ENCODE measurements at regions not wholly inside any gene's neighbourhood (a gene's known extent, or its start where the extent isn't known, plus 50 kb on each side); places are given as distances from the start of the nearest gene placed in this dataset.

DNA sequence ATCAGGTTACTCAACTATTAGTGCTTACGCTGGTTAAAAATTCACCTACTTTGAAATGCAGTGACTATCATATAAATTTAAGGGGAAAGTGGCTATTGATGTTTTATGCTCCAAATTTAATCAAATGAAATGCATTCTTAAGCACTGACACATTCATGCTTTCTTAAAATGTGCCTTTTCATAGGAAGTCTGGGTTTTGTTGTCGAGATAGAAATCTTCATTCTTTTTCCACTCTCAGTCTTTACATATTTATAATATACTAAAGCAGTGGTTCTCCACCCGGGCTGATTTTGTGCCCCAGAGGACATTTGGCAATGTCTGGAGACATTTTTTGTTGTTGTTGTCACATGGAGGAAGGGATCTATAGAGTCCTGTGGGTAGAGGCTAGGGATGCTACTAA is 167.9 kb downstream of the PAX3 start:
- Histone ChIP-seq H3K4me3 (no peak overlapping the region), H3K36me3 (no peaks in the 10 kb centered on the region), H3K27ac (no peak overlapping the region), H3K27me3 (no peaks in the 10 kb centered on the region), H3K9me3 (no peaks in the 10 kb centered on the region), H3K4me1 (no peaks in the 10 kb centered on the region)
- intact Hi-C loops (cut with DNase I): no loop called here
- DNase-seq (ENCODE audit: extremely low spot score in 2 of 2): no peak
- TF ChIP-seq POLR2A (IDR thresholded peaks at IDR 0.05) (no peak), POLR2AphosphoS5 (IDR thresholded peaks at IDR 0.05; ENCODE audit: insufficient read depth in 1 of 2, low read depth in 1 of 2) (no peak), CTCF (IDR thresholded peaks at IDR 0.05) (no peak)

DNA sequence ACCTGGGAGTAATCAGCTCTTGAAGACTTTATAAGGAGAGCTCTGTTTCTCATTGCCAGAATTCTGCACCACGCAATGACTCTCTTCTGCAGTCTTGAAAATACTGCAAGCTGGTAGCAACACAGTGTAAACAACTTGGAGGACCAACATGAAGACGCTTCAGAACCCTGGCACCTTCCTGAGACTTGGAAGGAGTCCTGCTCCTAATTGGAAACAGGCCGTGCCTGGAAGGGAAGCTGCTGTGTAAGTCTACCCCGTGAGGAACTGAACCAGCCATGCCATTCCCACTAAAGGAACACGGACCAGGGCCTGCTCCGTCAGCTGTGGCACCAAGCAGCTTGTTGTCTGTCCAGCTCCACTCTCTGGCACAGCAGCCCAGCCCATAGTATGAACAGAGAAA is 171.1 kb downstream of the PAX3 start:
- no peaks in the 10 kb centered on the region for H3K9me3 ChIP-seq
- no peaks in the 10 kb centered on the region for H3K27me3 ChIP-seq
- H3K4me1 ChIP-seq: no peaks in the 10 kb centered on the region
- no peak for DNase-seq (ENCODE audit: extremely low spot score in 2 of 2)
- no peak overlapping the region for H3K4me3 ChIP-seq
- TF ChIP-seq CTCF (IDR thresholded peaks at IDR 0.05): no peak
- no peak for TF ChIP-seq POLR2AphosphoS5 (IDR thresholded peaks at IDR 0.05; ENCODE audit: insufficient read depth in 1 of 2, low read depth in 1 of 2)
- H3K27ac ChIP-seq: no peak overlapping the region
- intact Hi-C loops (cut with DNase I): no loop called here
- no peaks in the 10 kb centered on the region for H3K36me3 ChIP-seq

- Histone ChIP-seq H3K4me1 (no peaks in the 10 kb centered on the region), H3K36me3 (no peaks in the 10 kb centered on the region), H3K9me3 (no peaks in the 10 kb centered on the region), H3K27ac (no peak overlapping the region), H3K4me3 (no peak overlapping the region), H3K27me3 (no peaks in the 10 kb centered on the region)
- DNase-seq (ENCODE audit: extremely low spot score in 2 of 2): no peak
- intact Hi-C loops (cut with DNase I): no loop called here
- TF ChIP-seq POLR2AphosphoS5 (IDR thresholded peaks at IDR 0.05; ENCODE audit: insufficient read depth in 1 of 2, low read depth in 1 of 2) (no peak), CTCF (IDR thresholded peaks at IDR 0.05) (no peak), POLR2A (IDR thresholded peaks at IDR 0.05) (no peak)
These were observed 177.9 kb downstream of the PAX3 start for GRCh38 chr2:222120933-222121332.

GRCh38 chr2:222115296-222115695 is 183.5 kb downstream of the PAX3 start:
- DNase-seq (ENCODE audit: extremely low spot score in 2 of 2): no peak
- Histone ChIP-seq H3K27ac (no peak overlapping the region), H3K27me3 (no peaks in the 10 kb centered on the region), H3K36me3 (no peaks in the 10 kb centered on the region), H3K9me3 (no peaks in the 10 kb centered on the region), H3K4me3 (no peak overlapping the region), H3K4me1 (no peaks in the 10 kb centered on the region)
- intact Hi-C loops (cut with DNase I): no loop called here
- no peak for TF ChIP-seq CTCF (IDR thresholded peaks at IDR 0.05)
- no peak for TF ChIP-seq POLR2A (IDR thresholded peaks at IDR 0.05)
- no peak for TF ChIP-seq POLR2AphosphoS5 (IDR thresholded peaks at IDR 0.05; ENCODE audit: insufficient read depth in 1 of 2, low read depth in 1 of 2)

DNA sequence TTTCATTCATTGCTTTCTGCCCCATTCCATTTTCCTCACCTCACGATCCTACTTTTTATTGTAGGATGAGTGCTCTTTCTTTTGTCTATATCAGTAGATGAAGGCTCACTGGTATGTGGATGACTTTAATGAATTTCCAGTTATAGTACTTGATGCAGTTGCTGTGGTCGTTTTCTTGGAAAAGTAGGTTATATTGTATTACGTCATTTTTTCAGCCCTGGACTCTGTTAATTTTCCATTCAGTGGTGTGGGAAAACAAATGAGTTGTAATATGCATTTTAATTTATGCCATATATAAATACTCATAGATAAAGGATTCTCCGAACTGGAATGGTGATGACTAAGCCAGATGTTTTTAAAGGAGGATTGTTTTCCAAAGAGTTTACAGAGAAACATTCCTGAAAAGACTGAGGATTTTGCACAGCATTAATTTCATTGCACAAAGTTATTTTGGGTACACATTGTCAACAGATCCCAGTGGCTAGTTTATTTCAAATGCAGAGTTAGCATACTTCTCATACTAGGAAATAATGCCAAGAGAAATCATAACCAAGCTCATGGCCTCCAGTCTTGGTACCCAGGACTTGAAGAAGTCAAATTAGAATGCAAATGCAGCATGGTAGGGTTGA is 189.7 kb downstream of the PAX3 start:
- Histone ChIP-seq H3K4me1 (no peaks in the 10 kb centered on the region), H3K27me3 (no peaks in the 10 kb centered on the region), H3K9me3 (no peaks in the 10 kb centered on the region), H3K27ac (no peak overlapping the region), H3K36me3 (no peaks in the 10 kb centered on the region), H3K4me3 (no peak overlapping the region)
- intact Hi-C loops (cut with DNase I): no loop called here
- no peak for TF ChIP-seq CTCF (IDR thresholded peaks at IDR 0.05)
- TF ChIP-seq POLR2A (IDR thresholded peaks at IDR 0.05): no peak
- no peak for TF ChIP-seq POLR2AphosphoS5 (IDR thresholded peaks at IDR 0.05; ENCODE audit: insufficient read depth in 1 of 2, low read depth in 1 of 2)
- DNase-seq (ENCODE audit: extremely low spot score in 2 of 2): no peak

Measured in vagina (tissue), 2 donors.